HCT116 (cell line): ENCODE measurements at regions not wholly inside any gene's neighbourhood (a gene's known extent, or its start where the extent isn't known, plus 50 kb on each side); places are given as distances from the start of the nearest gene placed in this dataset.
"Not testable (repeated sequence)": the region's sequence is repeated elsewhere in the genome, so short reads cannot be mapped to it uniquely, and the experiment has no call there.

ENCODE experiments used
- ELF1 ChIP-seq: IDR thresholded peaks from 2 replicates; pipeline ENCODE4 v1.6.1; 2012; ENCODE audit warnings: low read depth, borderline replicate concordance
- POLR2A ChIP-seq: IDR thresholded peaks from 2 replicates; pipeline ENCODE4 v1.7.0; 2011; ENCODE audit warnings: borderline replicate concordance; ENCODE audit not compliant: insufficient read depth, insufficient read length; ENCODE audit errors: extremely low read depth
- SRF ChIP-seq: IDR thresholded peaks from 2 replicates; pipeline ENCODE4 v1.6.1; 2012; ENCODE audit warnings: low read depth
- TCF7L2 ChIP-seq: IDR thresholded peaks from 2 replicates; pipeline ENCODE4 v1.7.0; 2011; ENCODE audit warnings: borderline replicate concordance, inconsistent platforms; ENCODE audit not compliant: insufficient read depth, insufficient read length; ENCODE audit errors: extremely low read depth
- TF ChIP-seq, protein P1 (sequence below), 3 experiments: fragments of 200-600 bp in 1 of 3; sonication (generic) in 1 of 3; IDR thresholded peaks in 2 of 3; conservative IDR thresholded peaks in 1 of 3; 2 replicates each; pipeline ENCODE4 v1.5.1; 2012 to 2017; ENCODE audit warnings: low read depth in 2 of 3, low read length in 2 of 3, antibody characterized with exemption in 1 of 3, borderline replicate concordance in 1 of 3, control low read depth in 1 of 3, mild to moderate bottlenecking in 1 of 3, mixed read lengths in 1 of 3, mixed run types in 1 of 3, moderate library complexity in 1 of 3; ENCODE audit not compliant: insufficient read depth in 1 of 3
- TF ChIP-seq, protein P2 (sequence below): IDR thresholded peaks from 2 replicates; pipeline ENCODE4 v1.6.1; 2012

DNA sequence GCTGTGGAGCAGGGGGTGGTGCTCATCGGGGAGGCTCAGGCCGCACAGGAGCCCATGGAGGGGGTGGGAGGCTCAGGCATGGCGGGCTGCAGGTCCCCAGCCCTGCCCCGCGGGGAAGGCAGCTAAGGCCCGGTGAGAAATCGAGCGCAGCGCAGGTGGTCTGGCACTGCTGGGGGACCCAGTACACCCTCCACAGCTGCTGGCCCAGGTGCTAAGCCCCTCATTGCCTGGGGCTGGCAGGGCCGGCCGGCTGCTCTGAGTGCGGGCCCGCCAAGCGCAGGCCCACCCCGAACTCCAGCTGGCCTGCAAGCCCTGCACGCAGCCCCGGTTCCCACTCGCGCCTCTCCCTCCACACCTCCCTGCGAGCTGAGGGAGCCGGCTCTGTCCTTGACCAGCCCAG, 257.3 kb upstream of the CNTN5 start:
- TF ChIP-seq POLR2A, TCF7L2, ELF1, SRF: not testable (repeated sequence)
- TF ChIP-seq, protein P1, sequence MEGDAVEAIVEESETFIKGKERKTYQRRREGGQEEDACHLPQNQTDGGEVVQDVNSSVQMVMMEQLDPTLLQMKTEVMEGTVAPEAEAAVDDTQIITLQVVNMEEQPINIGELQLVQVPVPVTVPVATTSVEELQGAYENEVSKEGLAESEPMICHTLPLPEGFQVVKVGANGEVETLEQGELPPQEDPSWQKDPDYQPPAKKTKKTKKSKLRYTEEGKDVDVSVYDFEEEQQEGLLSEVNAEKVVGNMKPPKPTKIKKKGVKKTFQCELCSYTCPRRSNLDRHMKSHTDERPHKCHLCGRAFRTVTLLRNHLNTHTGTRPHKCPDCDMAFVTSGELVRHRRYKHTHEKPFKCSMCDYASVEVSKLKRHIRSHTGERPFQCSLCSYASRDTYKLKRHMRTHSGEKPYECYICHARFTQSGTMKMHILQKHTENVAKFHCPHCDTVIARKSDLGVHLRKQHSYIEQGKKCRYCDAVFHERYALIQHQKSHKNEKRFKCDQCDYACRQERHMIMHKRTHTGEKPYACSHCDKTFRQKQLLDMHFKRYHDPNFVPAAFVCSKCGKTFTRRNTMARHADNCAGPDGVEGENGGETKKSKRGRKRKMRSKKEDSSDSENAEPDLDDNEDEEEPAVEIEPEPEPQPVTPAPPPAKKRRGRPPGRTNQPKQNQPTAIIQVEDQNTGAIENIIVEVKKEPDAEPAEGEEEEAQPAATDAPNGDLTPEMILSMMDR (IDR thresholded peaks at IDR 0.05 in 2 of 3, conservative IDR thresholded peaks at IDR 0.05 in 1 of 3; ENCODE audit: borderline replicate concordance in 1 of 3, insufficient read depth in 1 of 3, low read depth in 2 of 3, low read length in 2 of 3): not testable (repeated sequence)
- TF ChIP-seq, protein P2, sequence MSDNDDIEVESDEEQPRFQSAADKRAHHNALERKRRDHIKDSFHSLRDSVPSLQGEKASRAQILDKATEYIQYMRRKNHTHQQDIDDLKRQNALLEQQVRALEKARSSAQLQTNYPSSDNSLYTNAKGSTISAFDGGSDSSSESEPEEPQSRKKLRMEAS: not testable (repeated sequence)
